ENCODE measurements at regions not wholly inside any gene's neighbourhood (a gene's known extent, or its start where the extent isn't known, plus 50 kb on each side); places are given as distances from the start of the nearest gene placed in this dataset.

DNA sequence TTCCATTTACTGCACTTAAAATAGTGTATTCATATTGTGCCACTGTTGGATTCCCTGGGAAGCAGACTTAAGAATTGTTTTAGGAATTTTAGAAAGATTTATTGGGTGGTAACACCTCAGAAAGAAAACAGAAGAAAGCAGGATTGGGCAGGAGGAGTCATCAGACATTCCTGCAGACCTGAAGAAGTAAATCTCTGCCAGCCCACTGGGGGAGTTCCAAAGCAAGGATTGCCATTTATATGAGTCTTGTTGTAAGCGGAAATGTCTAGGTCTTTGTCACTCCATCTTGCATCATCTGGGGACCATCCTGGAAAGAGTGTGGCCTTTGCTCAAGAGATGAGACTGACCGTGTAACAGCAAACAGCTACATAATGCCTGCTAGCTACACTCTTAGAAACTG is 947.6 kb upstream of the POT1 start:
- TF ChIP-seq POLR2A (IDR thresholded peaks at IDR 0.05) = no peak
- TF ChIP-seq, protein P1, sequence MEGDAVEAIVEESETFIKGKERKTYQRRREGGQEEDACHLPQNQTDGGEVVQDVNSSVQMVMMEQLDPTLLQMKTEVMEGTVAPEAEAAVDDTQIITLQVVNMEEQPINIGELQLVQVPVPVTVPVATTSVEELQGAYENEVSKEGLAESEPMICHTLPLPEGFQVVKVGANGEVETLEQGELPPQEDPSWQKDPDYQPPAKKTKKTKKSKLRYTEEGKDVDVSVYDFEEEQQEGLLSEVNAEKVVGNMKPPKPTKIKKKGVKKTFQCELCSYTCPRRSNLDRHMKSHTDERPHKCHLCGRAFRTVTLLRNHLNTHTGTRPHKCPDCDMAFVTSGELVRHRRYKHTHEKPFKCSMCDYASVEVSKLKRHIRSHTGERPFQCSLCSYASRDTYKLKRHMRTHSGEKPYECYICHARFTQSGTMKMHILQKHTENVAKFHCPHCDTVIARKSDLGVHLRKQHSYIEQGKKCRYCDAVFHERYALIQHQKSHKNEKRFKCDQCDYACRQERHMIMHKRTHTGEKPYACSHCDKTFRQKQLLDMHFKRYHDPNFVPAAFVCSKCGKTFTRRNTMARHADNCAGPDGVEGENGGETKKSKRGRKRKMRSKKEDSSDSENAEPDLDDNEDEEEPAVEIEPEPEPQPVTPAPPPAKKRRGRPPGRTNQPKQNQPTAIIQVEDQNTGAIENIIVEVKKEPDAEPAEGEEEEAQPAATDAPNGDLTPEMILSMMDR (IDR thresholded peaks at IDR 0.05) = no peak
